ENCODE measurements at regions not wholly inside any gene's neighbourhood (a gene's known extent, or its start where the extent isn't known, plus 50 kb on each side); places are given as distances from the start of the nearest gene placed in this dataset.

- TF ChIP-seq, protein P1, sequence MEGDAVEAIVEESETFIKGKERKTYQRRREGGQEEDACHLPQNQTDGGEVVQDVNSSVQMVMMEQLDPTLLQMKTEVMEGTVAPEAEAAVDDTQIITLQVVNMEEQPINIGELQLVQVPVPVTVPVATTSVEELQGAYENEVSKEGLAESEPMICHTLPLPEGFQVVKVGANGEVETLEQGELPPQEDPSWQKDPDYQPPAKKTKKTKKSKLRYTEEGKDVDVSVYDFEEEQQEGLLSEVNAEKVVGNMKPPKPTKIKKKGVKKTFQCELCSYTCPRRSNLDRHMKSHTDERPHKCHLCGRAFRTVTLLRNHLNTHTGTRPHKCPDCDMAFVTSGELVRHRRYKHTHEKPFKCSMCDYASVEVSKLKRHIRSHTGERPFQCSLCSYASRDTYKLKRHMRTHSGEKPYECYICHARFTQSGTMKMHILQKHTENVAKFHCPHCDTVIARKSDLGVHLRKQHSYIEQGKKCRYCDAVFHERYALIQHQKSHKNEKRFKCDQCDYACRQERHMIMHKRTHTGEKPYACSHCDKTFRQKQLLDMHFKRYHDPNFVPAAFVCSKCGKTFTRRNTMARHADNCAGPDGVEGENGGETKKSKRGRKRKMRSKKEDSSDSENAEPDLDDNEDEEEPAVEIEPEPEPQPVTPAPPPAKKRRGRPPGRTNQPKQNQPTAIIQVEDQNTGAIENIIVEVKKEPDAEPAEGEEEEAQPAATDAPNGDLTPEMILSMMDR (IDR thresholded peaks at IDR 0.05) = no peak
- TF ChIP-seq EP300 (IDR thresholded peaks at IDR 0.05) = no peak
- no peak for TF ChIP-seq POLR2A (IDR thresholded peaks at IDR 0.05)
Observed at GRCh38 chr7:26461518-26461917, 169.9 kb downstream of the SNX10 start.

Data from tibial nerve (tissue), 4 donors.